ENCODE measurements at regions not wholly inside any gene's neighbourhood (a gene's known extent, or its start where the extent isn't known, plus 50 kb on each side); places are given as distances from the start of the nearest gene placed in this dataset.
A peak's percentile ranks its signal among the peaks of the same experiment; 100 is the strongest.

DNA sequence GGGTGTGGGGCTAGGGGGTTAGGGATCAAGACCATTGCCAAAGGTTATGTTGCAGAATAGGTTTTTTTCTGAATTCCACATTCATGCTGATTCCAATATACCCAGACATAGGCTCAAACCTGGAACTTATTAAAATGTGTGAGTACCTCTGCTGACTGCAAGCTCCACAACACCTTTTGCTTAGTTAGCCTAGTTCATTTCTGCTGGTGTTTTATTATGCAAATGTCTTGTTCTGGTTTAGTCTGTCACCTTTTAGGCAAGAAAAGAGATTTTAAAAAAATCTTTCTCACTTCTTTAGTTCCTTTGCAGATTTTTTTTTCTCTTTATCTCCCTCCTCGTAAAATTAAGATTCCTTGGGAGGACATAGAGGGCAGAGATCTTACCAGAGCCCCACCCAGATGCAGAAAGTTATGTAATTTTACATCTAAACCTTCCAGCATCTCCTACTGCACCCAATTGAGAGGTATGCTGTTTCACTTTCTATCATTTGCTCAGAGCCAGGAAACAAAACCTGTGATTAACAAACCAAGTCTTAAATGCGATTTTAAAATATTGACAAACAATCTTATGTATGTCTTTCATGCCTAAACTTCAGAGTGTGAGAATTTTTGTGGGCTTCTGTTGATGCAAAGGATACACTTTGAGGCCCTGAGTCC is 190.7 kb upstream of the CLNK start:
- no peak for DNase-seq (ENCODE audit: low read depth in 6 of 9, low spot score in 9 of 9)
- H3K27ac ChIP-seq (ENCODE audit: low read depth in 1 of 2, low read length in 1 of 2): no peak overlapping the region
- 95% methylated on average over 2 of the region's 2 CpGs for WGBS
- peaks cover 0 to 3% of the 10 kb centered on the region in 2 donors for H3K4me1 ChIP-seq (ENCODE audit: control insufficient read depth in 2 of 2, insufficient read depth in 2 of 2, low read length in 2 of 2)
- H3K4me3 ChIP-seq (ENCODE audit: low read length in 2 of 2): no peak overlapping the region
- no peaks in the 10 kb centered on the region for H3K9me3 ChIP-seq (ENCODE audit: control insufficient read depth in 2 of 2, insufficient read depth in 1 of 2, low read length in 1 of 2)
- H3K36me3 ChIP-seq (ENCODE audit: control insufficient read depth in 2 of 2, insufficient read depth in 2 of 2, low read length in 1 of 2): no peaks in the 10 kb centered on the region
- H3K27me3 ChIP-seq (ENCODE audit: control insufficient read depth in 2 of 2, insufficient read depth in 1 of 2, low read length in 1 of 2): no peaks in the 10 kb centered on the region

DNA sequence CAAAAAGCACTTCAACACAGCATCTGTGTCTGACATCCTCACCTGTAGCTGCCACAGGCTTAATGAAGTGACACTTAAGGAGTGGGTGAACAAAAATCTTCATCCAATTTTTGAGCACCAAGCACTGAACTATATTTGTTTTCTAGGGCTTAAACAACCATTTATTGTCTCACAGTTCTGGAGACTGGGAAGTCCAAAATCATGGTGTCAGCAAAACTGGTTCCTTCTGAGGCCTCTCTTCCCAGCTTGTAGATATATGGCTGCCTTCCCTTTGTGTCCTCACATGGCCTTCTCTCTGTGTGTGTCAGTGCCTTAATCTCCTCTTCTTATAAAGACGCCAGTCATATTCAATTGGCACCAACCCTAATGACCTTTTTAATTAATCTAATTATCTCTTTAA is 189.2 kb upstream of the CLNK start:
- Histone ChIP-seq H3K4me3 (ENCODE audit: low read length in 2 of 2) (no peak overlapping the region), H3K27me3 (ENCODE audit: control insufficient read depth in 2 of 2, insufficient read depth in 1 of 2, low read length in 1 of 2) (no peaks in the 10 kb centered on the region), H3K9me3 (ENCODE audit: control insufficient read depth in 2 of 2, insufficient read depth in 1 of 2, low read length in 1 of 2) (no peaks in the 10 kb centered on the region), H3K4me1 (ENCODE audit: control insufficient read depth in 2 of 2, insufficient read depth in 2 of 2, low read length in 2 of 2) (peaks cover 0 to 3% of the 10 kb centered on the region in 2 donors), H3K36me3 (ENCODE audit: control insufficient read depth in 2 of 2, insufficient read depth in 2 of 2, low read length in 1 of 2) (no peaks in the 10 kb centered on the region), H3K27ac (ENCODE audit: low read depth in 1 of 2, low read length in 1 of 2) (no peak overlapping the region)
- WGBS: 96% methylated on average over 1 of the region's 1 CpG
- no peak for DNase-seq (ENCODE audit: low read depth in 6 of 9, low spot score in 9 of 9)

DNA sequence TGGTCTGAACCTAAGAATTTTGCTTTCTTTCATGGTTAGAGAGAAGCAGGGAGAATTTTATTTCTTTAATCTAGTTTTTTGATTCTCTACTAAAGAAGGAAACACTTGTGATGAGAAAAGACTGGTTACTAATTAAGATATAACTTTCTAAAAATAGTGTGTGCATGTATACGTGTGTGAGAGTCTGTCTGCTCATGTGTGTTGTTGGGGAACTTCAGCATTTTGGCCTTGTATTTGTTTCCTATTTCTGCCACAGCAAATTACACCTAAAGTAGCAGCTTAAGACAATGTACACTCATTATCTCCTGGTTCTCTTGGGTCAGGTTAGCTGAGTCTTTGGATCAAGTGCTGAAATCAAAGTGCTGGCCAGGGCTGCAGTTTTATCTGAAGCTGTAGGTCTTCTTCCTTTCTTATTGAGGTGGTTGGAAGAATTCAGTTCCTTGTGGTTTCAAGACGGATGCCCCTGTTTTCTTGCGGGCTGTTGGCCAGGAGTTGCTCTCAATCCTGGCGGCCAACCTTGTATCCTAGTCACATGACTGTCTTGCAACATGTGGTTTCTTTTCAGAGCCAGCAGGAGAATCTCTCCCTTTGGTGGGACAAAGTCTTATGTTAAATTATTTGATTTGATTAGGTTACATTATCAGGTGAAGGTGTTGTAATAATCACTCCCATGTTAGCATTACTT is 188.4 kb upstream of the CLNK start:
- H3K4me1 ChIP-seq (ENCODE audit: control insufficient read depth in 2 of 2, insufficient read depth in 2 of 2, low read length in 2 of 2): peaks cover 0 to 3% of the 10 kb centered on the region in 2 donors
- DNase-seq (ENCODE audit: low read depth in 6 of 9, low spot score in 9 of 9): no peak
- no peaks in the 10 kb centered on the region for H3K36me3 ChIP-seq (ENCODE audit: control insufficient read depth in 2 of 2, insufficient read depth in 2 of 2, low read length in 1 of 2)
- H3K27me3 ChIP-seq (ENCODE audit: control insufficient read depth in 2 of 2, insufficient read depth in 1 of 2, low read length in 1 of 2): no peaks in the 10 kb centered on the region
- H3K4me3 ChIP-seq (ENCODE audit: low read length in 2 of 2): no peak overlapping the region
- 33% methylated on average over 4 of the region's 4 CpGs for WGBS
- H3K9me3 ChIP-seq (ENCODE audit: control insufficient read depth in 2 of 2, insufficient read depth in 1 of 2, low read length in 1 of 2): no peaks in the 10 kb centered on the region
- H3K27ac ChIP-seq (ENCODE audit: low read depth in 1 of 2, low read length in 1 of 2): no peak overlapping the region

DNA sequence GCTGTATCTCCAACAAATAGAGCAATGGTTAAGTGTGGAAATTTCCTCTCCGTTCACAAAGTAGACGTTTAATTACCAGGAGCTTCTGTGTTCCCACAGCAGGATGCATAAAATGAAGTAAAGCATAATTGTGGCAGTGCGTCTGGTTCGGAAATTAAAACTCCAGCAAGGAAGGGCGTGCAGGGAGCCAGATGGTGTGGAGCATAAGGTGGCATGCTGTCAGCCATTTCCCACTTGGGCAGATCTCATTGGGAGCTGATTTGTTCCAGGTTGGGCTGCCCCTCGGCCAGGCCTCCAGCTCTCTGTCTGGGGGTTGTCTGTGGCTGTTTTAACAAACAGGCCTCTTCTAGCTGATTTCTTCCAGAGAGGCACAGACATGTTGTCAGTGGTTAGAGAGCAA is 182.1 kb upstream of the CLNK start:
- Histone ChIP-seq H3K4me1 (ENCODE audit: control insufficient read depth in 2 of 2, insufficient read depth in 2 of 2, low read length in 2 of 2) (no peaks in the 10 kb centered on the region), H3K27me3 (ENCODE audit: control insufficient read depth in 2 of 2, insufficient read depth in 1 of 2, low read length in 1 of 2) (peaks cover 0 to 2% of the 10 kb centered on the region in 2 donors), H3K9me3 (ENCODE audit: control insufficient read depth in 2 of 2, insufficient read depth in 1 of 2, low read length in 1 of 2) (no peaks in the 10 kb centered on the region), H3K27ac (ENCODE audit: low read depth in 1 of 2, low read length in 1 of 2) (no peak overlapping the region), H3K4me3 (ENCODE audit: low read length in 2 of 2) (no peak overlapping the region), H3K36me3 (ENCODE audit: control insufficient read depth in 2 of 2, insufficient read depth in 2 of 2, low read length in 1 of 2) (no peaks in the 10 kb centered on the region)
- WGBS: 95% methylated on average over 6 of the region's 6 CpGs
- DNase-seq (ENCODE audit: low read depth in 6 of 9, low spot score in 9 of 9): no peak

DNA sequence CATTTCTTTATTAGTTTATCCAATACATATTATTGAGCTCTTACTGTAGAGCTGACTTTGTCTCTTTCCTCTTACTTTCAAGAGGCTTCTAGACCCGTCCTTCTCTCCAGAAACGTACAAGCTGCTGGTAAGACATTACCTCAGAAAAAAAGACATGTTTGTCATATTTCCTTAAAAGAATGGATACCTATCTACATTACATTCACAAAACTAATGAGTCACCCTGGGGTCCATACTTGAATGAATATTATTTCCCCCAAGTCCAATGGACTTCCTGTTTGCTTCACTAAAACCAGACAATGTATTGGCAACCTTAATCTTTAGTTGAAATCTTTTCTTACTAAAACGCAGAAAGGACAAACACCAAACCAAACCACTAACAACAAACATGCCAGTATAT is 176.5 kb upstream of the CLNK start:
- 71% methylated on average over 3 of the region's 3 CpGs for WGBS
- no peak overlapping the region for H3K4me3 ChIP-seq (ENCODE audit: low read length in 2 of 2)
- no peak for DNase-seq (ENCODE audit: low read depth in 6 of 9, low spot score in 9 of 9)

DNA sequence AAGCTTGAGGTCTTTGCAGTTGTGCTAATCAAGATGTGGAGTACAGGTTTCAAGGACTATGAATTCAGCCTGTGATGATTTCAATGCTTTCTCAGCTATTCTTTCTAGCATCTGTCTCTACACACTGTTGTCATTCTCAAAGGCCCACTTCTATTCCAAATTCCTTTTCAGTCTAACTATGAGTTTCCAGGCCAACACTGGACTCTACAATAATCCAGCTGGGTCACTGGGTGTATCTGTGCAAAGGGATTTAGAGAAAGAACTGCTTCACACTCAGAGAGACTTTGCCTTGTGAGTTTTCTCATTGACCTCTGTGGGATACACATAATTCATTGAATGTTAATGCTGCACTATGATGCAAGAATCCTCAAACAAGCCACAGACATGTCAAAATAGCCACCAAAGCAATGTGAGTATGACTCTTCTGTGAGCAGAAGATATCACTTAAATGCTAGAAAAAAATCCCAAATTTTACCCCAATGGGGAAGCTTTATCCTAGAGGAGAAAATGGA is 171.8 kb upstream of the CLNK start:
- Histone ChIP-seq H3K4me3 (ENCODE audit: low read length in 2 of 2) (no peak overlapping the region), H3K9me3 (ENCODE audit: control insufficient read depth in 2 of 2, insufficient read depth in 1 of 2, low read length in 1 of 2) (no peaks in the 10 kb centered on the region), H3K36me3 (ENCODE audit: control insufficient read depth in 2 of 2, insufficient read depth in 2 of 2, low read length in 1 of 2) (no peaks in the 10 kb centered on the region), H3K27me3 (ENCODE audit: control insufficient read depth in 2 of 2, insufficient read depth in 1 of 2, low read length in 1 of 2) (peaks cover 7 to 32% of the 10 kb centered on the region in 2 donors), H3K4me1 (ENCODE audit: control insufficient read depth in 2 of 2, insufficient read depth in 2 of 2, low read length in 2 of 2) (peaks cover 3 to 6% of the 10 kb centered on the region in 2 donors), H3K27ac (ENCODE audit: low read depth in 1 of 2, low read length in 1 of 2) (no peak overlapping the region)
- no peak for DNase-seq (ENCODE audit: low read depth in 6 of 9, low spot score in 9 of 9)

More for the DNA sequence above, 176.5 kb upstream of the CLNK start:
- H3K9me3 ChIP-seq (ENCODE audit: control insufficient read depth in 2 of 2, insufficient read depth in 1 of 2, low read length in 1 of 2): no peaks in the 10 kb centered on the region
- H3K36me3 ChIP-seq (ENCODE audit: control insufficient read depth in 2 of 2, insufficient read depth in 2 of 2, low read length in 1 of 2): no peaks in the 10 kb centered on the region
- H3K27ac ChIP-seq (ENCODE audit: low read depth in 1 of 2, low read length in 1 of 2): no peak overlapping the region
- H3K4me1 ChIP-seq (ENCODE audit: control insufficient read depth in 2 of 2, insufficient read depth in 2 of 2, low read length in 2 of 2): no peaks in the 10 kb centered on the region
- peaks cover 0 to 2% of the 10 kb centered on the region in 2 donors for H3K27me3 ChIP-seq (ENCODE audit: control insufficient read depth in 2 of 2, insufficient read depth in 1 of 2, low read length in 1 of 2)

DNA sequence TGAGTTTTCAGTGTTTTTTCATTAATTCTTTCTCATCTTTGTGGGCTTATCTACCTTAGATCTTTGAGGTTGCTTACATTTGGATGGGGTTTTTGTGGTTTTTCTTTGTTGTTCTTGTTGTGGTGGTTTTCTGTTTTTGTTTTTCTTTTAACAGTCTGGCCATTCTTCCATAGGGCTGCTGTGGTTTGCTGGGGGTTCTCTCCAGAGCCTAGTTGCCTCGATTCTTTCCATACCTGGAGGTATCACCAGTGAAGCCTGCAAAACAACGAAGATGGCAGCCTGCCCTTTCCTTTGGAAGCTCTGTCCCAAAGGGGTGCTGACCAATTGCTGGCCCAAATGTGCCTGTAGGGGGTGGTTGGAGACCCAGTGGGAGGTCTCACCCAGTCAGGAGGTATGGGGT is 168.6 kb upstream of the CLNK start:
- H3K27ac ChIP-seq (ENCODE audit: low read depth in 1 of 2, low read length in 1 of 2): no peak overlapping the region
- H3K27me3 ChIP-seq (ENCODE audit: control insufficient read depth in 2 of 2, insufficient read depth in 1 of 2, low read length in 1 of 2): peaks cover 7 to 41% of the 10 kb centered on the region in 2 donors
- H3K36me3 ChIP-seq (ENCODE audit: control insufficient read depth in 2 of 2, insufficient read depth in 2 of 2, low read length in 1 of 2): no peaks in the 10 kb centered on the region
- no peaks in the 10 kb centered on the region for H3K9me3 ChIP-seq (ENCODE audit: control insufficient read depth in 2 of 2, insufficient read depth in 1 of 2, low read length in 1 of 2)
- 56% methylated on average over 2 of the region's 2 CpGs for WGBS
- H3K4me1 ChIP-seq (ENCODE audit: control insufficient read depth in 2 of 2, insufficient read depth in 2 of 2, low read length in 2 of 2): peaks cover 3 to 6% of the 10 kb centered on the region in 2 donors
- peak in 4 of 9 donors; percentile 2 to 41 (median 4) for DNase-seq (ENCODE audit: low read depth in 6 of 9, low spot score in 9 of 9)
- no peak overlapping the region for H3K4me3 ChIP-seq (ENCODE audit: low read length in 2 of 2)

DNA sequence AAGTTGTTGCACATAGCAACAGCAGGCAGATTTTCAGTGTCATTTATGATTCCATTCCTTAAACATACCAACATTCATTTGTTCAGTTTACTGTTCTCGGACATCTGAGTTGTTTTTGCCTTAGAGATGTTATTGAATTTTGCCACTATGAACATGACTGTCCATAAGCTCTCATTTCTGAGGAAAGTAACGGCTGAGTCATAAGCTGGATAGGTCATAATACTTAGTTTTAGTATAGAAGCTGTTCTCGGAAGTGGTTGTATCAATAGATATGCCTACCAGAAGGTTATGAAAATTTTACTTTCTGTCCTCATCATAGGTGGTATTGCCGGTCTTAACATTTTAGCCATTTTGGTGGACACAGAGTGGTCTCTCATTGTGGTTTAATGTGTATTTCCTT is 157.1 kb upstream of the CLNK start:
- 97% methylated on average over 4 of the region's 4 CpGs for WGBS
- H3K27me3 ChIP-seq (ENCODE audit: control insufficient read depth in 2 of 2, insufficient read depth in 1 of 2, low read length in 1 of 2): no peaks in the 10 kb centered on the region
- H3K9me3 ChIP-seq (ENCODE audit: control insufficient read depth in 2 of 2, insufficient read depth in 1 of 2, low read length in 1 of 2): no peaks in the 10 kb centered on the region
- DNase-seq (ENCODE audit: low read depth in 6 of 9, low spot score in 9 of 9): no peak
- no peak overlapping the region for H3K27ac ChIP-seq (ENCODE audit: low read depth in 1 of 2, low read length in 1 of 2)
- no peaks in the 10 kb centered on the region for H3K36me3 ChIP-seq (ENCODE audit: control insufficient read depth in 2 of 2, insufficient read depth in 2 of 2, low read length in 1 of 2)
- H3K4me1 ChIP-seq (ENCODE audit: control insufficient read depth in 2 of 2, insufficient read depth in 2 of 2, low read length in 2 of 2): no peaks in the 10 kb centered on the region
- no peak overlapping the region for H3K4me3 ChIP-seq (ENCODE audit: low read length in 2 of 2)

DNA sequence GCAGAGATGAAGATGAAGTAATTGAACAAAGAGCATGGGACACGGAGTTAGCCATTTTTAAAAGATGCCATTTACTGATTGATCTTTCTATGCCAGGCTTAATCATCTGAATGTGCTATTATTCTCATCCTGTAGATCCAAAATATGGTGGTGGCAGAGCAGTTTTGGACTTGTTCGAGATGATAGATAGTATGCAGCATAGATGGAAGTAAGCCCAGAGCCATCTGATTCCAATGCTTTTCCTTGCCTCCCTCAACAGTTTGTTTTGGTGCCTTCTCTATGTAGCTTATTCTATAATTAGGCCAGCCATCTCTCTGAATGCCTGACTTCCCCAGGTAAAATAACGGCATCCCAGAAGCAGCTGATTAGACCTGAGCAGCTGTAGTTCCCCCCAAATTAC is 152.6 kb upstream of the CLNK start:
- no peak for DNase-seq (ENCODE audit: low read depth in 6 of 9, low spot score in 9 of 9)
- no peaks in the 10 kb centered on the region for H3K27me3 ChIP-seq (ENCODE audit: control insufficient read depth in 2 of 2, insufficient read depth in 1 of 2, low read length in 1 of 2)
- 96% methylated on average over 3 of the region's 3 CpGs for WGBS

More for the DNA sequence above, 152.6 kb upstream of the CLNK start:
- no peak overlapping the region for H3K27ac ChIP-seq (ENCODE audit: low read depth in 1 of 2, low read length in 1 of 2)
- H3K4me3 ChIP-seq (ENCODE audit: low read length in 2 of 2): no peak overlapping the region
- no peaks in the 10 kb centered on the region for H3K36me3 ChIP-seq (ENCODE audit: control insufficient read depth in 2 of 2, insufficient read depth in 2 of 2, low read length in 1 of 2)
- H3K4me1 ChIP-seq (ENCODE audit: control insufficient read depth in 2 of 2, insufficient read depth in 2 of 2, low read length in 2 of 2): no peaks in the 10 kb centered on the region
- no peaks in the 10 kb centered on the region for H3K9me3 ChIP-seq (ENCODE audit: control insufficient read depth in 2 of 2, insufficient read depth in 1 of 2, low read length in 1 of 2)

All from thymus (tissue), 11 donors.